ENCODE measurements at regions not wholly inside any gene's neighbourhood (a gene's known extent, or its start where the extent isn't known, plus 50 kb on each side); places are given as distances from the start of the nearest gene placed in this dataset.
"Not testable (repeated sequence)": the region's sequence is repeated elsewhere in the genome, so short reads cannot be mapped to it uniquely, and the experiment has no call there.

- H3K9ac ChIP-seq (ENCODE audit: low read depth, low read length), result no peak overlapping the region
- H3K4me1 ChIP-seq (ENCODE audit: control insufficient read depth, insufficient read depth, low read length), result no peaks in the 10 kb centered on the region
- no peaks in the 10 kb centered on the region for H3K27me3 ChIP-seq (ENCODE audit: control insufficient read depth, insufficient read depth, low read length)
- no peak overlapping the region for H3K27ac ChIP-seq (ENCODE audit: low read depth, low read length)
- H3K4me3 ChIP-seq (ENCODE audit: low read depth, low read length), result no peak overlapping the region
- H3K36me3 ChIP-seq (ENCODE audit: control insufficient read depth, insufficient read depth, low read length), result no peaks in the 10 kb centered on the region
- no peaks in the 10 kb centered on the region for H3K9me3 ChIP-seq (ENCODE audit: control insufficient read depth, insufficient read depth, low read length)
These were observed 603.9 kb upstream of the RORB start for GRCh38 chr9:73893230-73893629.

DNA sequence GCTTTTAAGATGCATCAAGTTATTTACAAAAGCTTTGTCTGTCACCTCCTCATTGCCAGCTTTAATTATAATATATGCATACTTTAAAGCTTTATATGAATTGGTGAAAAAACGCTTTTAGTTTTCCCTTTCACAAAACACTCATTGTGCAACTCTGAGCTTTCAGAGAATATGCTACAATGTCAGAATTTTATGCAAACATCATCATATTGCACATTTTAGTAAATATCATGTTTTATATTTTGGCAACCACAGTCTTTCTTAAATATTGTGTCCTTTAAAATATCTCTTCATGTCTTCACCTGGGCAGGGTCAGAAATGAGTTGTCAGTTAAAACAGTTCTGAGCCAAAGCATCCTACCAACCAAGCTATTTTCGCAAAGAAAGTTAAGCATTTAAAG is 601.1 kb upstream of the RORB start:
- no peak overlapping the region for H3K27ac ChIP-seq (ENCODE audit: low read depth, low read length)
- H3K4me3 ChIP-seq (ENCODE audit: low read depth, low read length), result no peak overlapping the region
- no peaks in the 10 kb centered on the region for H3K9me3 ChIP-seq (ENCODE audit: control insufficient read depth, insufficient read depth, low read length)
- H3K9ac ChIP-seq (ENCODE audit: low read depth, low read length), result no peak overlapping the region
- no peaks in the 10 kb centered on the region for H3K36me3 ChIP-seq (ENCODE audit: control insufficient read depth, insufficient read depth, low read length)
- H3K4me1 ChIP-seq (ENCODE audit: control insufficient read depth, insufficient read depth, low read length), result no peaks in the 10 kb centered on the region
- no peaks in the 10 kb centered on the region for H3K27me3 ChIP-seq (ENCODE audit: control insufficient read depth, insufficient read depth, low read length)

GRCh38 chr9:73906671-73907070 is 590.5 kb upstream of the RORB start:
- Histone ChIP-seq H3K27me3 (ENCODE audit: control insufficient read depth, insufficient read depth, low read length) (no peaks in the 10 kb centered on the region), H3K4me3 (ENCODE audit: low read depth, low read length) (no peak overlapping the region), H3K4me1 (ENCODE audit: control insufficient read depth, insufficient read depth, low read length) (peaks cover 7% of the 10 kb centered on the region; the same call in 1 of the 2 replicates), H3K36me3 (ENCODE audit: control insufficient read depth, insufficient read depth, low read length) (no peaks in the 10 kb centered on the region), H3K27ac (ENCODE audit: low read depth, low read length) (no peak overlapping the region), H3K9ac (ENCODE audit: low read depth, low read length) (no peak overlapping the region), H3K9me3 (ENCODE audit: control insufficient read depth, insufficient read depth, low read length) (no peaks in the 10 kb centered on the region)

DNA sequence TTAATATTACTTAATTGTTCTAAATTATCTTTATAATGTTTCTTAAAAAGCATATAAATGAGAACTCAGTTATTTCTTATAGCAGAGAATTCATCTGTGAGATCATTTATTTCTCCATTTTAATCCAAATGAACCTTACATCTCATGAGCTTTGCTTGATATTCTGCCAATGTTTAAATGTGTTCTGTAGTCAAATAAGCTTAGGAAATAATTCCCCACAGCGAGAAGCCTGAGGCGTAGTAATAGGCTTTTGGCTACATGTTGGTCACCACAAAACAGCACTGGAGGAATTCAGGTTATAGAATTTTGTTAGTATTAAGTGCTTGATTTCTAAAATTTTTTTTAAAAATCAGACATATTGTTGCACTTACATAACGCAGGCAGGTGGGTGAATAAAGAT is 585.3 kb upstream of the RORB start:
- Histone ChIP-seq H3K36me3 (ENCODE audit: control insufficient read depth, insufficient read depth, low read length) (no peaks in the 10 kb centered on the region), H3K9me3 (ENCODE audit: control insufficient read depth, insufficient read depth, low read length) (no peaks in the 10 kb centered on the region), H3K4me1 (ENCODE audit: control insufficient read depth, insufficient read depth, low read length) (peaks cover 7% of the 10 kb centered on the region), H3K27me3 (ENCODE audit: control insufficient read depth, insufficient read depth, low read length) (no peaks in the 10 kb centered on the region), H3K9ac (ENCODE audit: low read depth, low read length) (no peak overlapping the region), H3K4me3 (ENCODE audit: low read depth, low read length) (no peak overlapping the region), H3K27ac (ENCODE audit: low read depth, low read length) (no peak overlapping the region)

GRCh38 chr9:73916016-73916673 is 581.0 kb upstream of the RORB start:
- Histone ChIP-seq H3K9ac (ENCODE audit: low read depth, low read length) (no peak overlapping the region), H3K27me3 (ENCODE audit: control insufficient read depth, insufficient read depth, low read length) (no peaks in the 10 kb centered on the region), H3K4me3 (ENCODE audit: low read depth, low read length) (no peak overlapping the region), H3K9me3 (ENCODE audit: control insufficient read depth, insufficient read depth, low read length) (no peaks in the 10 kb centered on the region), H3K4me1 (ENCODE audit: control insufficient read depth, insufficient read depth, low read length) (peaks cover 13% of the 10 kb centered on the region), H3K27ac (ENCODE audit: low read depth, low read length) (no peak overlapping the region), H3K36me3 (ENCODE audit: control insufficient read depth, insufficient read depth, low read length) (no peaks in the 10 kb centered on the region)

GRCh38 chr9:73919712-73920111 is 577.4 kb upstream of the RORB start:
- H3K36me3 ChIP-seq (ENCODE audit: control insufficient read depth, insufficient read depth, low read length), result no peaks in the 10 kb centered on the region
- no peaks in the 10 kb centered on the region for H3K27me3 ChIP-seq (ENCODE audit: control insufficient read depth, insufficient read depth, low read length)
- no peak overlapping the region for H3K27ac ChIP-seq (ENCODE audit: low read depth, low read length)
- no peak overlapping the region for H3K9ac ChIP-seq (ENCODE audit: low read depth, low read length)
- H3K4me3 ChIP-seq (ENCODE audit: low read depth, low read length), result no peak overlapping the region
- peaks cover 13% of the 10 kb centered on the region for H3K4me1 ChIP-seq (ENCODE audit: control insufficient read depth, insufficient read depth, low read length)
- H3K9me3 ChIP-seq (ENCODE audit: control insufficient read depth, insufficient read depth, low read length), result no peaks in the 10 kb centered on the region

- Histone ChIP-seq H3K9me3 (ENCODE audit: control insufficient read depth, insufficient read depth, low read length) (no peaks in the 10 kb centered on the region), H3K4me1 (ENCODE audit: control insufficient read depth, insufficient read depth, low read length) (peaks cover 3% of the 10 kb centered on the region; the same call in 1 of the 2 replicates), H3K27ac (ENCODE audit: low read depth, low read length) (no peak overlapping the region), H3K36me3 (ENCODE audit: control insufficient read depth, insufficient read depth, low read length) (no peaks in the 10 kb centered on the region), H3K9ac (ENCODE audit: low read depth, low read length) (no peak overlapping the region), H3K27me3 (ENCODE audit: control insufficient read depth, insufficient read depth, low read length) (no peaks in the 10 kb centered on the region), H3K4me3 (ENCODE audit: low read depth, low read length) (no peak overlapping the region)
These were observed 573.3 kb upstream of the RORB start for GRCh38 chr9:73923796-73924195.

DNA sequence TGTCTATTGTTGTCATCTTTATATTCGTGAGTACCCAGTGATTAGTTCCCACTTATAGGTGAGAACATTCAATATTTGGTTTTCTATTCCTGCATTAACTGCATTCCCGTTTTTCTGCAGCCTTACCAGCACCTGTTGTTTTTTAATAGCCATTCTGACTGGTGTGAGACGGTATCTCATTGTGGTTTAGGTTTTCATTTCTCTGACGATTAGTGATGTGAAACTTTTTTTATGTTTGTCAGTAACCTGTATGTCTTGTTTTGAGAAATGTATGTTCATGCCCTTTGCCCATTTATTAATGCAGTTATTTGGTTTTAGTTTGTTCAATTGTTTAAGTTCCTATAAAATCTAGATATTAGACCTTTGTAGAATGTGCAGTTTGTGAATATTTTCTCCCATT is 546.0 kb upstream of the RORB start:
- Histone ChIP-seq H3K36me3 (ENCODE audit: control insufficient read depth, insufficient read depth, low read length) (no peaks in the 10 kb centered on the region), H3K4me1 (ENCODE audit: control insufficient read depth, insufficient read depth, low read length) (peaks cover 7% of the 10 kb centered on the region; the same call in 1 of the 2 replicates), H3K27ac (ENCODE audit: low read depth, low read length) (no peak overlapping the region), H3K9me3 (ENCODE audit: control insufficient read depth, insufficient read depth, low read length) (no peaks in the 10 kb centered on the region), H3K27me3 (ENCODE audit: control insufficient read depth, insufficient read depth, low read length) (no peaks in the 10 kb centered on the region), H3K4me3 (ENCODE audit: low read depth, low read length) (no peak overlapping the region), H3K9ac (ENCODE audit: low read depth, low read length) (no peak overlapping the region)

GRCh38 chr9:73962792-73963191 is 534.3 kb upstream of the RORB start:
- Histone ChIP-seq H3K9ac (ENCODE audit: low read depth, low read length) (no peak overlapping the region), H3K27me3 (ENCODE audit: control insufficient read depth, insufficient read depth, low read length) (no peaks in the 10 kb centered on the region), H3K4me3 (ENCODE audit: low read depth, low read length) (no peak overlapping the region), H3K9me3 (ENCODE audit: control insufficient read depth, insufficient read depth, low read length) (no peaks in the 10 kb centered on the region), H3K27ac (ENCODE audit: low read depth, low read length) (no peak overlapping the region), H3K4me1 (ENCODE audit: control insufficient read depth, insufficient read depth, low read length) (no peaks in the 10 kb centered on the region), H3K36me3 (ENCODE audit: control insufficient read depth, insufficient read depth, low read length) (no peaks in the 10 kb centered on the region)

GRCh38 chr9:73969936-73970335 is 527.2 kb upstream of the RORB start:
- no peaks in the 10 kb centered on the region for H3K36me3 ChIP-seq (ENCODE audit: control insufficient read depth, insufficient read depth, low read length)
- no peak overlapping the region for H3K9ac ChIP-seq (ENCODE audit: low read depth, low read length)
- no peak overlapping the region for H3K27ac ChIP-seq (ENCODE audit: low read depth, low read length)
- no peak overlapping the region for H3K4me3 ChIP-seq (ENCODE audit: low read depth, low read length)
- no peaks in the 10 kb centered on the region for H3K27me3 ChIP-seq (ENCODE audit: control insufficient read depth, insufficient read depth, low read length)
- peaks cover 22% of the 10 kb centered on the region for H3K9me3 ChIP-seq (ENCODE audit: control insufficient read depth, insufficient read depth, low read length)
- no peaks in the 10 kb centered on the region for H3K4me1 ChIP-seq (ENCODE audit: control insufficient read depth, insufficient read depth, low read length)

DNA sequence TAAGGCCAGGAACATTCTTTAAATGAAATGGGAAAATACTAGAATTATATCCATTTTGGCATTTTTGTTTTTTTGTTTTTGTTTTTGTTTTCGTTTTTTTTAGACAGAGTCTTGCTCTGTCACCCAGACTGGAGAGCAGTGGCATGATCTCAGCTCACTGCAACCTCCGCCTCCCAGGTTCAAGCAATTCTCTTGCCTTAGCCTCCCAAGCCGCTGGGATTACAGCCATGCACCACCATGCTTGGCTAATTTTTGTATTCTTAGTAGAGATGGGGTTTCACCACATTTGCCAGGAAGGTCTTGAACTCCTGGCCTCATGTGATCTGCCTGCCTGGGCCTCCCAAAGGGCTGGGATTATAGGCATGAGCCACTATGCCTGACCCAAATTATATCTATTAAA is 520.7 kb upstream of the RORB start:
- not testable (repeated sequence) for H3K36me3 ChIP-seq (ENCODE audit: control insufficient read depth, insufficient read depth, low read length); H3K4me3 ChIP-seq (ENCODE audit: low read depth, low read length); H3K4me1 ChIP-seq (ENCODE audit: control insufficient read depth, insufficient read depth, low read length); H3K27ac ChIP-seq (ENCODE audit: low read depth, low read length); H3K9ac ChIP-seq (ENCODE audit: low read depth, low read length); H3K27me3 ChIP-seq (ENCODE audit: control insufficient read depth, insufficient read depth, low read length); H3K9me3 ChIP-seq (ENCODE audit: control insufficient read depth, insufficient read depth, low read length)

GRCh38 chr9:73979894-73980264 is 517.3 kb upstream of the RORB start:
- Histone ChIP-seq H3K9ac (ENCODE audit: low read depth, low read length) (no peak overlapping the region), H3K27me3 (ENCODE audit: control insufficient read depth, insufficient read depth, low read length) (no peaks in the 10 kb centered on the region), H3K4me1 (ENCODE audit: control insufficient read depth, insufficient read depth, low read length) (peaks cover 8% of the 10 kb centered on the region; the same call in 1 of the 2 replicates), H3K36me3 (ENCODE audit: control insufficient read depth, insufficient read depth, low read length) (no peaks in the 10 kb centered on the region), H3K9me3 (ENCODE audit: control insufficient read depth, insufficient read depth, low read length) (no peaks in the 10 kb centered on the region), H3K4me3 (ENCODE audit: low read depth, low read length) (no peak overlapping the region), H3K27ac (ENCODE audit: low read depth, low read length) (no peak overlapping the region)

Measured in HUES48 (cell line).